ENCODE measurements at regions not wholly inside any gene's neighbourhood (a gene's known extent, or its start where the extent isn't known, plus 50 kb on each side); places are given as distances from the start of the nearest gene placed in this dataset.

GRCh38 chr16:61024180-61024900 lies 1011.9 kb downstream of the CDH8 start:
- H3K9me3 ChIP-seq (replicated peaks; ENCODE audit: control insufficient read depth, insufficient read depth, low read depth, low read length): no peaks in the 10 kb centered on the region; the same call in 1 of the 2 replicates
- H3K9ac ChIP-seq (ENCODE audit: insufficient read depth in 1 of 2, low read depth in 2 of 2, low read length in 2 of 2): no peak overlapping the region
- BruUV-seq (replicated peaks): no TSS peak
- no peak for TF ChIP-seq KAT2B (IDR thresholded peaks at IDR 0.05; ENCODE audit: low read depth, low read length)
- H3K27me3 ChIP-seq (ENCODE audit: control insufficient read depth in 2 of 2, insufficient read depth in 2 of 2, low read length in 2 of 2): no peaks in the 10 kb centered on the region
- no peak overlapping the region for H3K4me3 ChIP-seq
- no peak for ATAC-seq
- intact Hi-C loops (cut with micrococcal nuclease): no loop called here
- CTCF ChIA-PET (ENCODE audit: low intra/inter-chr PET ratio): no interaction called here
- FAIRE-seq: no peak
- no peak overlapping the region for H2AFZ ChIP-seq (ENCODE audit: low read depth, low read length)
- no peak overlapping the region for H3K27ac ChIP-seq (ENCODE audit: extremely low read depth, low read depth, low read length)
- H3K9me1 ChIP-seq (ENCODE audit: control insufficient read depth, insufficient read depth, low read length): no peaks in the 10 kb centered on the region
- no peak for DNase-seq (ENCODE audit: extremely low read depth in 1 of 4, low spot score in 3 of 4)
- no peaks in the 10 kb centered on the region for H4K20me1 ChIP-seq (replicated peaks; ENCODE audit: control insufficient read depth, insufficient read depth, low read length)
- H3K4me2 ChIP-seq (ENCODE audit: insufficient read depth, low read length): no peak overlapping the region
- in situ Hi-C loops (cut with MboI): no loop called here
- POLR2A ChIA-PET: interaction anchor here (0.8 kb wide), 1 partner anchor 284 kb away, joined by 5 read pairs; no protein-coding TSS in a partner anchor
- no peaks in the 10 kb centered on the region for H3K79me2 ChIP-seq (ENCODE audit: control insufficient read depth, insufficient read depth, low read length)
- 0% methylated on average over 3 of the region's 3 CpGs for WGBS (ENCODE audit: insufficient coverage, low coverage, missing lambda C conversion rate)
- H3K4me1 ChIP-seq (replicated peaks in 1 of 2; ENCODE audit: control insufficient read depth in 2 of 2, insufficient read depth in 2 of 2, low read length in 2 of 2): no peaks in the 10 kb centered on the region
- no peaks in the 10 kb centered on the region for H3K36me3 ChIP-seq (ENCODE audit: control insufficient read depth, insufficient read depth, low read length)

DNA sequence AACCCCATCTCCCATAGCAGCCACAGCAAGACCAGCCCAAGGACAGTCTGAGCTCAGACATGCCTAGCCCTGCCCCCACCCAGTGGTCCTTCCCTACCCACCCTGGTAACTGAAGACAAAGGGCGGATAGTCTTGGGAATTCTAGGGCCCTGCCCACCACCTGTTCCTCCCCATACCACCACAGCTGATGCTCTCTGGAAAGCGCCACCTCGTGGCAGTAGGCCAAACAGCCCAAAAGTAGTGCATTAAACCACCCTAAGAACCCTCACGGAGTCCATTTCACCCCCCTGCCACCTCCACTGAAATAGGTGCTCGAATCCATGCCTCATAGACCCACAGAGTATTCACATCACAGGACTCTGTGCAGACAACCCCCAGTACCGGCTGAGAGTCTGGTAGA lies 1021.4 kb downstream of the CDH8 start:
- POLR2A ChIA-PET: no interaction called here
- Histone ChIP-seq H3K27ac (ENCODE audit: extremely low read depth, low read depth, low read length) (no peak overlapping the region), H3K9me1 (ENCODE audit: control insufficient read depth, insufficient read depth, low read length) (no peaks in the 10 kb centered on the region), H3K4me3 (no peak overlapping the region), H2AFZ (ENCODE audit: low read depth, low read length) (no peak overlapping the region), H3K9me3 (replicated peaks; ENCODE audit: control insufficient read depth, insufficient read depth, low read depth, low read length) (0 out of 2 replicates have a peak, but pooled peaks cover 2% of the 10 kb centered on the region), H3K4me2 (ENCODE audit: insufficient read depth, low read length) (no peak overlapping the region), H3K36me3 (ENCODE audit: control insufficient read depth, insufficient read depth, low read length) (no peaks in the 10 kb centered on the region), H3K79me2 (ENCODE audit: control insufficient read depth, insufficient read depth, low read length) (no peaks in the 10 kb centered on the region), H4K20me1 (replicated peaks; ENCODE audit: control insufficient read depth, insufficient read depth, low read length) (no peaks in the 10 kb centered on the region), H3K27me3 (ENCODE audit: control insufficient read depth in 2 of 2, insufficient read depth in 2 of 2, low read length in 2 of 2) (no peaks in the 10 kb centered on the region), H3K9ac (ENCODE audit: insufficient read depth in 1 of 2, low read depth in 2 of 2, low read length in 2 of 2) (no peak overlapping the region), H3K4me1 (replicated peaks in 1 of 2; ENCODE audit: control insufficient read depth in 2 of 2, insufficient read depth in 2 of 2, low read length in 2 of 2) (no peaks in the 10 kb centered on the region)
- CTCF ChIA-PET (ENCODE audit: low intra/inter-chr PET ratio): no interaction called here
- 7% methylated on average over 6 of the region's 6 CpGs for WGBS (ENCODE audit: insufficient coverage, low coverage, missing lambda C conversion rate)
- TF ChIP-seq TCF7 (IDR thresholded peaks at IDR 0.05; ENCODE audit: borderline replicate concordance): no peak
- TF ChIP-seq CTCF (IDR thresholded peaks at IDR 0.05 in 2 of 3, conservative IDR thresholded peaks at IDR 0.05 in 1 of 3; ENCODE audit: insufficient read depth in 2 of 3, low read depth in 1 of 3, low read length in 3 of 3): 0 out of 6 replicates have a peak, but pooled peaks of 1 of the 3 experiments have one; percentile 3
- DNase-seq (ENCODE audit: extremely low read depth in 1 of 4, low spot score in 3 of 4) (peak in 1 of 4 experiments; percentile 2), ATAC-seq (no peak), FAIRE-seq (no peak)
- in situ Hi-C loops (cut with MboI) (no loop called here), intact Hi-C loops (cut with micrococcal nuclease) (no loop called here)
- BruUV-seq (replicated peaks): no TSS peak
